Prostate gland (tissue), 2 donors: ENCODE measurements at regions not wholly inside any gene's neighbourhood (a gene's known extent, or its start where the extent isn't known, plus 50 kb on each side); places are given as distances from the start of the nearest gene placed in this dataset.

Source experiments
- CTCF ChIP-seq, 4 experiments: fragments of 200-600 bp in 2 of 4; fragments of 450-650 bp in 2 of 4; sonication (generic) in 2 of 4; IDR thresholded peaks; 1 replicate in 3 of 4; 2 replicates in 1 of 4; pipeline ENCODE4 v1.5.1; 2016 to 2019; ENCODE audit warnings: antibody characterized with exemption in 4 of 4, mild to moderate bottlenecking in 2 of 4, moderate library complexity in 2 of 4
- POLR2AphosphoS5 ChIP-seq: sonication (generic); formaldehyde crosslinking; IDR thresholded peaks from one replicate; pipeline ENCODE4 v1.6.1; 2017; ENCODE audit warnings: antibody characterized with exemption

- TF ChIP-seq CTCF (IDR thresholded peaks at IDR 0.05) (no peak), POLR2AphosphoS5 (no peak)
Measured at GRCh38 chr16:87186876-87187533, 130.2 kb downstream of the C16orf95 start.
